Chondrocyte (in vitro differentiated cells): ENCODE measurements at regions not wholly inside any gene's neighbourhood (a gene's known extent, or its start where the extent isn't known, plus 50 kb on each side); places are given as distances from the start of the nearest gene placed in this dataset.

Experiments
- DNase-seq: peaks from one replicate; pipeline ENCODE4 v3.0.0; 2021; ENCODE audit warnings: mixed read lengths, low spot score
- H3K27ac Mint-ChIP-seq: one replicate; pipeline ENCODE4 v1.8.0; 2021; ENCODE audit warnings: mild to moderate bottlenecking, moderate library complexity, mixed read lengths; ENCODE audit not compliant: unreplicated experiment
- H3K27me3 Mint-ChIP-seq: 2 replicates; pipeline ENCODE4 v1.8.0; 2021; ENCODE audit warnings: low read depth, mixed read lengths
- H3K36me3 Mint-ChIP-seq: 2 replicates; pipeline ENCODE4 v1.8.0; 2021; ENCODE audit warnings: low read depth, mixed read lengths
- H3K4me1 Mint-ChIP-seq: 2 replicates; pipeline ENCODE4 v1.8.0; 2021; ENCODE audit warnings: low read depth, mild to moderate bottlenecking, mixed read lengths
- H3K4me3 Mint-ChIP-seq: one replicate; pipeline ENCODE4 v1.8.0; 2021; ENCODE audit warnings: mild to moderate bottlenecking, moderate library complexity, mixed read lengths; ENCODE audit not compliant: unreplicated experiment
- H3K9me3 Mint-ChIP-seq: 2 replicates; pipeline ENCODE4 v1.8.0; 2021; ENCODE audit warnings: low read depth, mixed read lengths
- CTCF ChIP-seq: fragments of 200-600 bp; sonication (generic); IDR thresholded peaks from 2 replicates; pipeline ENCODE4 v1.5.0; 2021; ENCODE audit warnings: antibody characterized with exemption, mild to moderate bottlenecking, moderate library complexity

- DNase-seq, result peak; percentile 55
- Mint-ChIP-seq H3K27ac (no peak overlapping the region), H3K36me3 (no peaks in the 10 kb centered on the region), H3K4me1 (no peaks in the 10 kb centered on the region), H3K4me3 (no peak overlapping the region), H3K9me3 (no peaks in the 10 kb centered on the region), H3K27me3 (no peaks in the 10 kb centered on the region)
- no peak for TF ChIP-seq CTCF
These were observed 2183.4 kb upstream of the ACO1 start for GRCh38 chr9:30201024-30201423.

GRCh38 chr9:30235068-30235467 is 2149.4 kb upstream of the ACO1 start:
- Mint-ChIP-seq H3K4me3 (no peak overlapping the region), H3K4me1 (no peaks in the 10 kb centered on the region), H3K27ac (no peak overlapping the region), H3K36me3 (no peaks in the 10 kb centered on the region), H3K9me3 (no peaks in the 10 kb centered on the region), H3K27me3 (peaks cover 6% of the 10 kb centered on the region)
- no peak for TF ChIP-seq CTCF
- DNase-seq, result no peak

GRCh38 chr9:30235564-30235963 is 2148.9 kb upstream of the ACO1 start:
- Mint-ChIP-seq H3K27ac (no peak overlapping the region), H3K36me3 (no peaks in the 10 kb centered on the region), H3K27me3 (peaks cover 7% of the 10 kb centered on the region), H3K4me1 (no peaks in the 10 kb centered on the region), H3K4me3 (no peak overlapping the region), H3K9me3 (no peaks in the 10 kb centered on the region)
- DNase-seq, result no peak
- no peak for TF ChIP-seq CTCF

- Mint-ChIP-seq H3K4me3 (no peak overlapping the region), H3K27ac (no peak overlapping the region), H3K27me3 (peaks cover 14% of the 10 kb centered on the region), H3K9me3 (no peaks in the 10 kb centered on the region), H3K4me1 (no peaks in the 10 kb centered on the region), H3K36me3 (no peaks in the 10 kb centered on the region)
- no peak for TF ChIP-seq CTCF
- DNase-seq, result no peak
These were observed 2144.6 kb upstream of the ACO1 start for GRCh38 chr9:30239878-30240277.

GRCh38 chr9:30243467-30243866 is 2141.0 kb upstream of the ACO1 start:
- TF ChIP-seq CTCF, result no peak
- DNase-seq, result no peak
- Mint-ChIP-seq H3K4me3 (no peak overlapping the region), H3K27ac (no peak overlapping the region), H3K4me1 (no peaks in the 10 kb centered on the region), H3K36me3 (no peaks in the 10 kb centered on the region), H3K27me3 (peaks cover 11% of the 10 kb centered on the region), H3K9me3 (no peaks in the 10 kb centered on the region)
